ENCODE measurements at regions not wholly inside any gene's neighbourhood (a gene's known extent, or its start where the extent isn't known, plus 50 kb on each side); places are given as distances from the start of the nearest gene placed in this dataset.
A peak's percentile ranks its signal among the peaks of the same experiment; 100 is the strongest.

- no peaks in the 10 kb centered on the region for H3K36me3 Mint-ChIP-seq
- H3K4me1 Mint-ChIP-seq (ENCODE audit: low read depth in 2 of 2): no peaks in the 10 kb centered on the region
- no peak for DNase-seq (ENCODE audit: low spot score)
- H3K27ac Mint-ChIP-seq: no peak overlapping the region
- H3K27me3 Mint-ChIP-seq: no peaks in the 10 kb centered on the region
- H3K4me3 Mint-ChIP-seq: no peak overlapping the region
- no peak for ATAC-seq
- peaks cover 15% of the 10 kb centered on the region for H3K9me3 Mint-ChIP-seq
Measured at GRCh38 chr6:85995339-85996033, 352.8 kb upstream of the SYNCRIP start.

DNA sequence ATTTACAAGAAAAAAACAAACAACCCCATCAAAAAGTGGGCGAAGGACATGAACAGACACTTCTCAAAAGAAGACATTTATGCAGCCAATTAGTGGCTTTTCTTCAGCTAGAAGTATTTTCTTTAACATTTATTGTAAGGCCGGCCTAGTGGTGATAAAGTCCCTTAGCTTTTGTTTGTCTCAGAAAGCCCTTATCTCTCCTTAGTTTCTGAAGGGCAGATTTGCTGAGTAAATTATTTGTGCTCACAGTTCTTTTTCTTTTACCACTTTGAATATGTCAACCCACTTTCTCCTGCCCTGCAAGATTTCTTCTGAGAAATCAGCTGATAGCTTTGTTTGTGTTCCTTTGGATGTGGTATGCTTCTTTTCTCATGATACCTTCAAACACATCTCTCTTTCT lies 344.0 kb upstream of the SYNCRIP start:
- Mint-ChIP-seq H3K4me1 (ENCODE audit: low read depth in 2 of 2) (no peaks in the 10 kb centered on the region), H3K27ac (no peak overlapping the region), H3K27me3 (no peaks in the 10 kb centered on the region), H3K4me3 (no peak overlapping the region), H3K9me3 (peaks cover 12% of the 10 kb centered on the region), H3K36me3 (peaks cover 5% of the 10 kb centered on the region)
- ATAC-seq (no peak), DNase-seq (ENCODE audit: low spot score) (no peak)

- Mint-ChIP-seq H3K4me1 (ENCODE audit: low read depth in 2 of 2) (no peaks in the 10 kb centered on the region), H3K36me3 (peaks cover 5% of the 10 kb centered on the region), H3K27me3 (no peaks in the 10 kb centered on the region), H3K9me3 (peaks cover 13% of the 10 kb centered on the region), H3K4me3 (no peak overlapping the region), H3K27ac (no peak overlapping the region)
- no peak for DNase-seq (ENCODE audit: low spot score)
- ATAC-seq: no peak
Measured at GRCh38 chr6:85983032-85983659, 340.5 kb upstream of the SYNCRIP start.

- no peaks in the 10 kb centered on the region for H3K4me1 Mint-ChIP-seq (ENCODE audit: low read depth in 2 of 2)
- H3K27me3 Mint-ChIP-seq: no peaks in the 10 kb centered on the region
- ATAC-seq: no peak
- no peaks in the 10 kb centered on the region for H3K36me3 Mint-ChIP-seq
- DNase-seq (ENCODE audit: low spot score): no peak
- H3K4me3 Mint-ChIP-seq: no peak overlapping the region
- peaks cover 17% of the 10 kb centered on the region for H3K9me3 Mint-ChIP-seq
- H3K27ac Mint-ChIP-seq: no peak overlapping the region
Measured at GRCh38 chr6:85977661-85978060, 335.0 kb upstream of the SYNCRIP start.

DNA sequence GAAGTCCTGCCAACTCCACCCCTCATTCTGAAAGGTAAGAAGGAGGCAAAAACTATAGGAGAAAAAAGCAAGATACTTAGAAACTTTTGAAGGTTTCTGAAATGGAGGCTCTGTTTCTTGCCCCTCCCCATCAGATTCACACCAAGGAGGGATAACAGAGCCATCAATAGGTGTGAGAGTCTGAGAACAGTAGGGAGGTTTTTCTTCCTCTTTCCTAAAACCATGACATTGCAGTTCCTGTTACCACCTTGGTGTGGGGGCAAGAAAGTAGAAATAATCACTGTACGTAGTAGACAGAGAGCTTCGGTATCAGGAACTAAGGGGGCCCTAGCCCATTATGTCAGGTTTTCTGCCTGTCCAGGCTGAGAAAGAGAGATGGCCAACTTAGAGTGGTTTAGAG lies 333.3 kb upstream of the SYNCRIP start:
- ATAC-seq (no peak), DNase-seq (ENCODE audit: low spot score) (no peak)
- Mint-ChIP-seq H3K4me3 (no peak overlapping the region), H3K27me3 (no peaks in the 10 kb centered on the region), H3K36me3 (no peaks in the 10 kb centered on the region), H3K9me3 (peaks cover 17% of the 10 kb centered on the region), H3K27ac (no peak overlapping the region), H3K4me1 (ENCODE audit: low read depth in 2 of 2) (no peaks in the 10 kb centered on the region)

GRCh38 chr6:85971238-85971637 lies 328.6 kb upstream of the SYNCRIP start:
- no peak for DNase-seq (ENCODE audit: low spot score)
- H3K36me3 Mint-ChIP-seq: no peaks in the 10 kb centered on the region
- peaks cover 20% of the 10 kb centered on the region for H3K9me3 Mint-ChIP-seq
- no peak for ATAC-seq
- H3K27me3 Mint-ChIP-seq: no peaks in the 10 kb centered on the region
- no peak overlapping the region for H3K4me3 Mint-ChIP-seq
- no peak overlapping the region for H3K27ac Mint-ChIP-seq
- no peaks in the 10 kb centered on the region for H3K4me1 Mint-ChIP-seq (ENCODE audit: low read depth in 2 of 2)

DNA sequence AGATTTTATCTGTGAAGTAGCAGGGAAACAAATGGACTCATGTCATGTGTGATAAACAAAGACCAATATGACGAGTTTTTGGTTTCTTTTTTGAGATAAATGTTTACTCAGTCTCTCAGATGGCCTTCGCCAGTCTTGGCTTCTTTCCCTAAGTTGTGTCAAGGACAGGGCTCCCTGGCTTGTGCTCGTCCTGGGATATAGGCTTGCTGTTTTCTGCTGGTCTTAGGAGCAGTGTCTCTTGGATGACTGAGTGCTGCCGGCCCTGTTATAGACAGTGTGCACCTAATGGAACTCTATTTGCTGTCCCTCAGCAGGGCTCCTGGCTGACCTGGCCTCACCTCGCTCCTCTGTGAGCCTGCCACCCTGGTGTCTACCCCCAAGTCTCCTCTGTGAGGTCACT lies 324.1 kb upstream of the SYNCRIP start:
- Mint-ChIP-seq H3K27me3 (no peaks in the 10 kb centered on the region), H3K4me1 (ENCODE audit: low read depth in 2 of 2) (no peaks in the 10 kb centered on the region), H3K36me3 (no peaks in the 10 kb centered on the region), H3K4me3 (no peak overlapping the region), H3K27ac (no peak overlapping the region), H3K9me3 (peaks cover 9% of the 10 kb centered on the region)
- peak in 1 of 2 donors; percentile 28 for ATAC-seq
- no peak for DNase-seq (ENCODE audit: low spot score)

- H3K4me1 Mint-ChIP-seq (ENCODE audit: low read depth in 2 of 2): no peaks in the 10 kb centered on the region
- H3K9me3 Mint-ChIP-seq: no peaks in the 10 kb centered on the region
- ATAC-seq (no peak), DNase-seq (ENCODE audit: low spot score) (no peak)
- H3K27ac Mint-ChIP-seq: no peak overlapping the region
- H3K4me3 Mint-ChIP-seq: no peak overlapping the region
- H3K27me3 Mint-ChIP-seq: no peaks in the 10 kb centered on the region
- no peaks in the 10 kb centered on the region for H3K36me3 Mint-ChIP-seq
Measured at GRCh38 chr6:85961746-85962145, 319.1 kb upstream of the SYNCRIP start.

- H3K27ac Mint-ChIP-seq: no peak overlapping the region
- no peaks in the 10 kb centered on the region for H3K9me3 Mint-ChIP-seq
- DNase-seq (ENCODE audit: low spot score) (no peak), ATAC-seq (no peak)
- H3K4me1 Mint-ChIP-seq (ENCODE audit: low read depth in 2 of 2): no peaks in the 10 kb centered on the region
- H3K36me3 Mint-ChIP-seq: no peaks in the 10 kb centered on the region
- H3K27me3 Mint-ChIP-seq: no peaks in the 10 kb centered on the region
- no peak overlapping the region for H3K4me3 Mint-ChIP-seq
Measured at GRCh38 chr6:85961125-85961524, 318.4 kb upstream of the SYNCRIP start.

GRCh38 chr6:85948481-85948880 lies 305.8 kb upstream of the SYNCRIP start:
- peaks cover 12% of the 10 kb centered on the region for H3K9me3 Mint-ChIP-seq
- no peak for ATAC-seq
- no peaks in the 10 kb centered on the region for H3K27me3 Mint-ChIP-seq

GRCh38 chr6:85945459-85946185 lies 302.9 kb upstream of the SYNCRIP start:
- Mint-ChIP-seq H3K4me3 (no peak overlapping the region), H3K4me1 (ENCODE audit: low read depth in 2 of 2) (no peaks in the 10 kb centered on the region), H3K27ac (no peak overlapping the region), H3K27me3 (no peaks in the 10 kb centered on the region), H3K36me3 (no peaks in the 10 kb centered on the region), H3K9me3 (peaks cover 11% of the 10 kb centered on the region)
- ATAC-seq (no peak), DNase-seq (ENCODE audit: low spot score) (no peak)

More at GRCh38 chr6:85948481-85948880, 305.8 kb upstream of the SYNCRIP start:
- no peak overlapping the region for H3K27ac Mint-ChIP-seq
- no peaks in the 10 kb centered on the region for H3K4me1 Mint-ChIP-seq (ENCODE audit: low read depth in 2 of 2)
- H3K4me3 Mint-ChIP-seq: no peak overlapping the region
- DNase-seq (ENCODE audit: low spot score): no peak
- H3K36me3 Mint-ChIP-seq: no peaks in the 10 kb centered on the region

GRCh38 chr6:85944776-85945175 lies 302.1 kb upstream of the SYNCRIP start:
- Mint-ChIP-seq H3K4me3 (no peak overlapping the region), H3K9me3 (peaks cover 5% of the 10 kb centered on the region), H3K27ac (no peak overlapping the region), H3K36me3 (no peaks in the 10 kb centered on the region), H3K27me3 (no peaks in the 10 kb centered on the region), H3K4me1 (ENCODE audit: low read depth in 2 of 2) (no peaks in the 10 kb centered on the region)
- ATAC-seq: no peak
- DNase-seq (ENCODE audit: low spot score): no peak

DNA sequence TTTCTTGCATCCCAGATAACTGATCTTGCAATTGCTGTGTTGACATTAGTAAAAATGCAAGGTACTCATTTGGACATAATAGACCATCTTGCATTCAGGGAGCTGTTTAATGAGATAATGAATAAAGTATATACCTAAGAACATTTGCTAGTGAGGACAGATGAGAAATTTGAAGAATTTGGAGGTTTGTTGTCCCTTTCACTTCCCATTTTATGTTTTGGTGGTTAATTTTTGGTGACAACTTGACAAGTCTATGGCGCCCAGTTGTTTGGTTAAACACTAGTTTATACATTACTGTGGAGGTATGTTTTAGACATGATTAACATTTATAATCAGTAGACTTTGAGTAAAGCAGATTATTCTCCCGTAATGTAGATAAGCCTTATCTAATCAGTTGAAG lies 300.2 kb upstream of the SYNCRIP start:
- Mint-ChIP-seq H3K27me3 (no peaks in the 10 kb centered on the region), H3K4me1 (ENCODE audit: low read depth in 2 of 2) (no peaks in the 10 kb centered on the region), H3K27ac (no peak overlapping the region), H3K9me3 (peaks cover 5% of the 10 kb centered on the region), H3K4me3 (no peak overlapping the region), H3K36me3 (no peaks in the 10 kb centered on the region)
- no peak for DNase-seq (ENCODE audit: low spot score)
- ATAC-seq: no peak

GRCh38 chr6:85936916-85937315 lies 294.2 kb upstream of the SYNCRIP start:
- DNase-seq (ENCODE audit: low spot score) (no peak), ATAC-seq (no peak)
- H3K27me3 Mint-ChIP-seq: no peaks in the 10 kb centered on the region
- H3K27ac Mint-ChIP-seq: no peak overlapping the region
- H3K36me3 Mint-ChIP-seq: peaks cover 4% of the 10 kb centered on the region
- H3K4me1 Mint-ChIP-seq (ENCODE audit: low read depth in 2 of 2): no peaks in the 10 kb centered on the region
- H3K4me3 Mint-ChIP-seq: no peak overlapping the region
- peaks cover 17% of the 10 kb centered on the region for H3K9me3 Mint-ChIP-seq

Measured in natural killer cell treated with Interleukin-12 subunit alpha and Interleukin-12 subunit beta and Interleukin-15 and Interleukin-18, amount 100 ng/mL, for 72 hours (primary cell).